ENCODE measurements at regions not wholly inside any gene's neighbourhood (a gene's known extent, or its start where the extent isn't known, plus 50 kb on each side); places are given as distances from the start of the nearest gene placed in this dataset.

GRCh38 chr13:74871369-74872070, 610.4 kb downstream of the TBC1D4 start:
- peak; percentile 83 for DNase-seq (ENCODE audit: low read depth)

- no peak for DNase-seq (ENCODE audit: low read depth)
Observed at GRCh38 chr13:74870865-74871264, 611.1 kb downstream of the TBC1D4 start.

- DNase-seq (ENCODE audit: low read depth), result no peak
Observed at GRCh38 chr13:74869846-74870245, 612.1 kb downstream of the TBC1D4 start.

GRCh38 chr13:74868049-74868448, 613.9 kb downstream of the TBC1D4 start:
- no peak for DNase-seq (ENCODE audit: low read depth)

GRCh38 chr13:74867460-74867859, 614.5 kb downstream of the TBC1D4 start:
- DNase-seq (ENCODE audit: low read depth), result no peak

- no peak for DNase-seq (ENCODE audit: low read depth)
Observed at GRCh38 chr13:74866101-74866500, 615.9 kb downstream of the TBC1D4 start.

GRCh38 chr13:74865656-74866055, 616.3 kb downstream of the TBC1D4 start:
- DNase-seq (ENCODE audit: low read depth), result no peak

- DNase-seq (ENCODE audit: low read depth), result no peak
Observed at GRCh38 chr13:74860789-74861188, 621.2 kb downstream of the TBC1D4 start.

- no peak for DNase-seq (ENCODE audit: low read depth)
Observed at GRCh38 chr13:74850893-74851292, 631.1 kb downstream of the TBC1D4 start.

- no peak for DNase-seq (ENCODE audit: low read depth)
Observed at GRCh38 chr13:74847966-74848365, 634.0 kb downstream of the TBC1D4 start.

GRCh38 chr13:74845806-74846205, 636.2 kb downstream of the TBC1D4 start:
- DNase-seq (ENCODE audit: low read depth), result no peak

GRCh38 chr13:74841651-74842050, 640.3 kb downstream of the TBC1D4 start:
- no peak for DNase-seq (ENCODE audit: low read depth)

- DNase-seq (ENCODE audit: low read depth), result no peak
Observed at GRCh38 chr13:74841123-74841522, 640.8 kb downstream of the TBC1D4 start.

- no peak for DNase-seq (ENCODE audit: low read depth)
Observed at GRCh38 chr13:74839656-74840055, 642.3 kb downstream of the TBC1D4 start.

GRCh38 chr13:74838096-74838495, 643.9 kb downstream of the TBC1D4 start:
- no peak for DNase-seq (ENCODE audit: low read depth)

GRCh38 chr13:74836628-74837027, 645.3 kb downstream of the TBC1D4 start:
- no peak for DNase-seq (ENCODE audit: low read depth)

GRCh38 chr13:74835579-74835978, 646.4 kb downstream of the TBC1D4 start:
- no peak for DNase-seq (ENCODE audit: low read depth)

- DNase-seq (ENCODE audit: low read depth), result no peak
Observed at GRCh38 chr13:74825938-74826246, 656.1 kb downstream of the TBC1D4 start.

- DNase-seq (ENCODE audit: low read depth), result peak; percentile 73
Observed at GRCh38 chr13:74825152-74825937, 656.6 kb downstream of the TBC1D4 start.

GRCh38 chr13:74820809-74821208, 661.2 kb downstream of the TBC1D4 start:
- no peak for DNase-seq (ENCODE audit: low read depth)

GRCh38 chr13:74819549-74819948, 662.4 kb downstream of the TBC1D4 start:
- DNase-seq (ENCODE audit: low read depth), result no peak

- DNase-seq (ENCODE audit: low read depth), result no peak
Observed at GRCh38 chr13:74816737-74817136, 665.2 kb downstream of the TBC1D4 start.

- no peak for DNase-seq (ENCODE audit: low read depth)
Observed at GRCh38 chr13:74796157-74796556, 662.0 kb upstream of the KLF12 start.

- DNase-seq (ENCODE audit: low read depth), result no peak
Observed at GRCh38 chr13:74795526-74795925, 661.3 kb upstream of the KLF12 start.

Measured in GM04503 (cell line).